ENCODE measurements at regions not wholly inside any gene's neighbourhood (a gene's known extent, or its start where the extent isn't known, plus 50 kb on each side); places are given as distances from the start of the nearest gene placed in this dataset.

- DNase-seq (ENCODE audit: low read depth), result no peak
These were observed 128.0 kb downstream of the TMA16 start for GRCh38 chr4:163622379-163623035.

GRCh38 chr4:163623787-163624186, 129.3 kb downstream of the TMA16 start:
- no peak for DNase-seq (ENCODE audit: low read depth)

GRCh38 chr4:163624727-163625126, 130.2 kb downstream of the TMA16 start:
- DNase-seq (ENCODE audit: low read depth), result no peak

GRCh38 chr4:163631288-163631687, 136.8 kb downstream of the TMA16 start:
- no peak for DNase-seq (ENCODE audit: low read depth)

GRCh38 chr4:163638909-163639308, 144.4 kb downstream of the TMA16 start:
- no peak for DNase-seq (ENCODE audit: low read depth)

GRCh38 chr4:163649557-163650091, 155.1 kb downstream of the TMA16 start:
- DNase-seq (ENCODE audit: low read depth), result no peak

- no peak for DNase-seq (ENCODE audit: low read depth)
These were observed 157.3 kb downstream of the TMA16 start for GRCh38 chr4:163651761-163652160.

GRCh38 chr4:163654621-163655020, 160.1 kb downstream of the TMA16 start:
- no peak for DNase-seq (ENCODE audit: low read depth)

- no peak for DNase-seq (ENCODE audit: low read depth)
These were observed 166.1 kb downstream of the TMA16 start for GRCh38 chr4:163660636-163661035.

- no peak for DNase-seq (ENCODE audit: low read depth)
These were observed 168.3 kb downstream of the TMA16 start for GRCh38 chr4:163662768-163663167.

- no peak for DNase-seq (ENCODE audit: low read depth)
These were observed 169.2 kb downstream of the TMA16 start for GRCh38 chr4:163663454-163664225.

- no peak for DNase-seq (ENCODE audit: low read depth)
These were observed 170.6 kb downstream of the TMA16 start for GRCh38 chr4:163665101-163665500.

GRCh38 chr4:163665521-163666331, 171.2 kb downstream of the TMA16 start:
- no peak for DNase-seq (ENCODE audit: low read depth)

GRCh38 chr4:163666332-163666873, 171.9 kb downstream of the TMA16 start:
- DNase-seq (ENCODE audit: low read depth), result no peak

- DNase-seq (ENCODE audit: low read depth), result no peak
These were observed 178.3 kb downstream of the TMA16 start for GRCh38 chr4:163672751-163673150.

GRCh38 chr4:163673848-163674697, 179.6 kb downstream of the TMA16 start:
- DNase-seq (ENCODE audit: low read depth), result no peak

- no peak for DNase-seq (ENCODE audit: low read depth)
These were observed 184.7 kb downstream of the TMA16 start for GRCh38 chr4:163679189-163679588.

GRCh38 chr4:163680386-163681098, 186.1 kb downstream of the TMA16 start:
- no peak for DNase-seq (ENCODE audit: low read depth)

GRCh38 chr4:163681208-163681821, 186.8 kb downstream of the TMA16 start:
- DNase-seq (ENCODE audit: low read depth), result no peak

GRCh38 chr4:163688856-163689255, 194.4 kb downstream of the TMA16 start:
- DNase-seq (ENCODE audit: low read depth), result no peak
